ENCODE measurements at regions not wholly inside any gene's neighbourhood (a gene's known extent, or its start where the extent isn't known, plus 50 kb on each side); places are given as distances from the start of the nearest gene placed in this dataset.

- TF ChIP-seq CTCF (IDR thresholded peaks at IDR 0.05; ENCODE audit: insufficient read depth, low read length, severe bottlenecking), result no peak
- Histone ChIP-seq H3K27me3 (ENCODE audit: control insufficient read depth, insufficient read depth, low read length) (no peaks in the 10 kb centered on the region), H3K36me3 (ENCODE audit: control insufficient read depth, insufficient read depth, low read length) (no peaks in the 10 kb centered on the region), H3K4me3 (ENCODE audit: low read depth, low read length) (no peak overlapping the region)
- FAIRE-seq, result no peak
- no peak for DNase-seq (ENCODE audit: low read depth)
Measured at GRCh38 chr5:163363389-163363788, 74.0 kb upstream of the CCNG1 start.

GRCh38 chr5:163366757-163367156 is 70.6 kb upstream of the CCNG1 start:
- H3K36me3 ChIP-seq (ENCODE audit: control insufficient read depth, insufficient read depth, low read length), result no peaks in the 10 kb centered on the region
- H3K4me3 ChIP-seq (ENCODE audit: low read depth, low read length), result no peak overlapping the region
- DNase-seq (ENCODE audit: low read depth) (no peak), FAIRE-seq (no peak)
- no peak for TF ChIP-seq CTCF (IDR thresholded peaks at IDR 0.05; ENCODE audit: insufficient read depth, low read length, severe bottlenecking)
- no peaks in the 10 kb centered on the region for H3K27me3 ChIP-seq (ENCODE audit: control insufficient read depth, insufficient read depth, low read length)

- DNase-seq (ENCODE audit: low read depth), result no peak
- Histone ChIP-seq H3K4me3 (ENCODE audit: low read depth, low read length) (no peak overlapping the region), H3K36me3 (ENCODE audit: control insufficient read depth, insufficient read depth, low read length) (no peaks in the 10 kb centered on the region), H3K27me3 (ENCODE audit: control insufficient read depth, insufficient read depth, low read length) (no peaks in the 10 kb centered on the region)
- no peak for TF ChIP-seq CTCF (IDR thresholded peaks at IDR 0.05; ENCODE audit: insufficient read depth, low read length, severe bottlenecking)
- no peak for FAIRE-seq
Measured at GRCh38 chr5:163369776-163370385, 67.5 kb upstream of the CCNG1 start.

GRCh38 chr5:163373436-163374084 is 63.8 kb upstream of the CCNG1 start:
- no peak for DNase-seq (ENCODE audit: low read depth)
- Histone ChIP-seq H3K27me3 (ENCODE audit: control insufficient read depth, insufficient read depth, low read length) (no peaks in the 10 kb centered on the region), H3K36me3 (ENCODE audit: control insufficient read depth, insufficient read depth, low read length) (no peaks in the 10 kb centered on the region), H3K4me3 (ENCODE audit: low read depth, low read length) (no peak overlapping the region)
- no peak for FAIRE-seq
- no peak for TF ChIP-seq CTCF (IDR thresholded peaks at IDR 0.05; ENCODE audit: insufficient read depth, low read length, severe bottlenecking)

GRCh38 chr5:163377982-163378381 is 59.4 kb upstream of the CCNG1 start:
- H3K36me3 ChIP-seq (ENCODE audit: control insufficient read depth, insufficient read depth, low read length), result no peaks in the 10 kb centered on the region
- no peak for DNase-seq (ENCODE audit: low read depth)
- FAIRE-seq, result no peak

More at GRCh38 chr5:163377982-163378381, 59.4 kb upstream of the CCNG1 start:
- Histone ChIP-seq H3K27me3 (ENCODE audit: control insufficient read depth, insufficient read depth, low read length) (no peaks in the 10 kb centered on the region), H3K4me3 (ENCODE audit: low read depth, low read length) (no peak overlapping the region)
- TF ChIP-seq CTCF (IDR thresholded peaks at IDR 0.05; ENCODE audit: insufficient read depth, low read length, severe bottlenecking), result no peak
